Neural cell (in vitro differentiated cells): ENCODE measurements at regions not wholly inside any gene's neighbourhood (a gene's known extent, or its start where the extent isn't known, plus 50 kb on each side); places are given as distances from the start of the nearest gene placed in this dataset.

Experiments
- H2AFZ ChIP-seq: fragments of 200-600, 300-800 bp; sonication (generic), shearing (Covaris generic); 2 replicates; pipeline ENCODE4 v1.6.0; 2014; ENCODE audit warnings: low read depth, mild to moderate bottlenecking, antibody characterized with exemption, low read length, moderate library complexity
- H3F3A ChIP-seq: fragments of 200-600 bp; shearing (Covaris generic); 2 replicates; pipeline ENCODE4 v1.6.1; 2016; ENCODE audit warnings: mild to moderate bottlenecking, moderate library complexity, mixed read lengths, antibody characterized with exemption, low read length; ENCODE audit not compliant: insufficient read depth, poor library complexity, severe bottlenecking
- H3K27ac ChIP-seq: fragments of 200-600, 300-800 bp; sonication (generic), shearing (Covaris generic); 2 replicates; pipeline ENCODE4 v1.5.1; 2014; ENCODE audit warnings: mild to moderate bottlenecking, low read length, moderate library complexity
- H3K27me3 ChIP-seq: fragments of 300-800, 200-600 bp; sonication (generic), shearing (Covaris generic); 2 replicates; pipeline ENCODE4 v1.6.0; 2014; ENCODE audit warnings: mild to moderate bottlenecking, low read depth, low read length, moderate library complexity; ENCODE audit not compliant: insufficient read depth
- H3K36me3 ChIP-seq: fragments of 300-800, 200-600 bp; sonication (generic), shearing (Covaris generic); 2 replicates; pipeline ENCODE4 v1.5.1; 2014; ENCODE audit warnings: mild to moderate bottlenecking, antibody characterized with exemption, low read length, moderate library complexity; ENCODE audit not compliant: insufficient read depth
- H3K4me2 ChIP-seq: fragments of 300-800, 200-600 bp; sonication (generic), shearing (Covaris generic); 2 replicates; pipeline ENCODE4 v1.6.0; 2014; ENCODE audit warnings: mild to moderate bottlenecking, low read length
- H3K4me3 ChIP-seq: fragments of 300-800, 200-600 bp; sonication (generic), shearing (Covaris generic); 2 replicates; pipeline ENCODE4 v1.5.1; 2014; ENCODE audit warnings: mild to moderate bottlenecking, low read length, moderate library complexity
- H3K79me2 ChIP-seq: fragments of 200-600 bp; shearing (Covaris generic); replicated peaks from 2 replicates; pipeline ENCODE4 v1.6.0; 2014; ENCODE audit warnings: mild to moderate bottlenecking, low read length, moderate library complexity; ENCODE audit not compliant: insufficient read depth
- H3K9ac ChIP-seq: fragments of 300-800, 200-600 bp; sonication (generic), shearing (Covaris generic); 2 replicates; pipeline ENCODE4 v1.6.1; 2016; ENCODE audit warnings: mild to moderate bottlenecking, low read length, mixed read lengths
- H3K9me2 ChIP-seq: fragments of 200-600 bp; shearing (Covaris generic); 2 replicates; pipeline ENCODE4 v1.6.1; 2016; ENCODE audit warnings: mild to moderate bottlenecking, low read length, mixed read lengths; ENCODE audit not compliant: insufficient read depth
- H3K9me3 ChIP-seq: fragments of 200-600, 300-800 bp; sonication (generic), shearing (Covaris generic); 2 replicates; pipeline ENCODE4 v1.6.1; 2016; ENCODE audit warnings: mild to moderate bottlenecking, mixed run types, low read length, moderate library complexity, mixed read lengths
- H4K20me1 ChIP-seq: fragments of 200-600 bp; shearing (Covaris generic); 2 replicates; pipeline ENCODE4 v1.6.1; 2016; ENCODE audit warnings: mild to moderate bottlenecking, mixed run types; ENCODE audit not compliant: insufficient read depth
- EP300 ChIP-seq: fragments of 450-650 bp; conservative IDR thresholded peaks from 2 replicates; pipeline ENCODE4 v1.6.1; 2014; ENCODE audit warnings: antibody characterized with exemption, mild to moderate bottlenecking, moderate library complexity; ENCODE audit not compliant: poor library complexity, severe bottlenecking
- EZH2 ChIP-seq: fragments of 200-600, 300-800 bp; shearing (Covaris generic), sonication (generic); IDR thresholded peaks from 2 replicates; pipeline ENCODE4 v1.6.1; 2014; ENCODE audit warnings: antibody characterized with exemption, low read length, borderline replicate concordance, mild to moderate bottlenecking; ENCODE audit not compliant: insufficient read depth, poor library complexity, severe bottlenecking
- MXI1 ChIP-seq: fragments of 450-650 bp; conservative IDR thresholded peaks from 2 replicates; pipeline ENCODE4 v1.6.1; 2014; ENCODE audit warnings: antibody characterized with exemption, mild to moderate bottlenecking; ENCODE audit not compliant: poor library complexity, severe bottlenecking
- POLR2AphosphoS5 ChIP-seq: IDR thresholded peaks from 2 replicates; pipeline ENCODE4 v1.6.1; 2012
- RAD21 ChIP-seq: fragments of 450-650 bp; conservative IDR thresholded peaks from 2 replicates; pipeline ENCODE4 v1.6.1; 2014; ENCODE audit warnings: antibody characterized with exemption, mild to moderate bottlenecking, moderate library complexity
- SMC3 ChIP-seq: fragments of 450-650 bp; conservative IDR thresholded peaks from 2 replicates; pipeline ENCODE4 v1.6.1; 2014; ENCODE audit warnings: antibody characterized with exemption, mild to moderate bottlenecking, moderate library complexity; ENCODE audit not compliant: poor library complexity
- TAF1 ChIP-seq: IDR thresholded peaks from 2 replicates; pipeline ENCODE4 v1.6.1; 2012; ENCODE audit warnings: low read depth
- TF ChIP-seq, protein P1 (sequence below): fragments of 450-650 bp; IDR thresholded peaks from 2 replicates; pipeline ENCODE4 v1.5.1; 2014; ENCODE audit warnings: antibody characterized with exemption, mild to moderate bottlenecking, moderate library complexity; ENCODE audit not compliant: poor library complexity, severe bottlenecking
- TF ChIP-seq, protein P2 (sequence below): IDR thresholded peaks from 2 replicates; pipeline ENCODE4 v1.6.1; 2012; ENCODE audit warnings: borderline replicate concordance

GRCh38 chr6:2536451-2536850 is 214.3 kb downstream of the MYLK4 start:
- Histone ChIP-seq H3K9me2 (no peaks in the 10 kb centered on the region), H2AFZ (no peak overlapping the region), H3K36me3 (no peaks in the 10 kb centered on the region), H3K9ac (no peak overlapping the region), H3K27ac (no peak overlapping the region), H3K9me3 (no peaks in the 10 kb centered on the region), H3F3A (no peaks in the 10 kb centered on the region), H3K79me2 (no peaks in the 10 kb centered on the region), H3K4me2 (no peak overlapping the region), H4K20me1 (no peaks in the 10 kb centered on the region), H3K27me3 (no peaks in the 10 kb centered on the region), H3K4me3 (no peak overlapping the region)
- TF ChIP-seq, protein P1, sequence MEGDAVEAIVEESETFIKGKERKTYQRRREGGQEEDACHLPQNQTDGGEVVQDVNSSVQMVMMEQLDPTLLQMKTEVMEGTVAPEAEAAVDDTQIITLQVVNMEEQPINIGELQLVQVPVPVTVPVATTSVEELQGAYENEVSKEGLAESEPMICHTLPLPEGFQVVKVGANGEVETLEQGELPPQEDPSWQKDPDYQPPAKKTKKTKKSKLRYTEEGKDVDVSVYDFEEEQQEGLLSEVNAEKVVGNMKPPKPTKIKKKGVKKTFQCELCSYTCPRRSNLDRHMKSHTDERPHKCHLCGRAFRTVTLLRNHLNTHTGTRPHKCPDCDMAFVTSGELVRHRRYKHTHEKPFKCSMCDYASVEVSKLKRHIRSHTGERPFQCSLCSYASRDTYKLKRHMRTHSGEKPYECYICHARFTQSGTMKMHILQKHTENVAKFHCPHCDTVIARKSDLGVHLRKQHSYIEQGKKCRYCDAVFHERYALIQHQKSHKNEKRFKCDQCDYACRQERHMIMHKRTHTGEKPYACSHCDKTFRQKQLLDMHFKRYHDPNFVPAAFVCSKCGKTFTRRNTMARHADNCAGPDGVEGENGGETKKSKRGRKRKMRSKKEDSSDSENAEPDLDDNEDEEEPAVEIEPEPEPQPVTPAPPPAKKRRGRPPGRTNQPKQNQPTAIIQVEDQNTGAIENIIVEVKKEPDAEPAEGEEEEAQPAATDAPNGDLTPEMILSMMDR = no peak
- TF ChIP-seq, protein P2, sequence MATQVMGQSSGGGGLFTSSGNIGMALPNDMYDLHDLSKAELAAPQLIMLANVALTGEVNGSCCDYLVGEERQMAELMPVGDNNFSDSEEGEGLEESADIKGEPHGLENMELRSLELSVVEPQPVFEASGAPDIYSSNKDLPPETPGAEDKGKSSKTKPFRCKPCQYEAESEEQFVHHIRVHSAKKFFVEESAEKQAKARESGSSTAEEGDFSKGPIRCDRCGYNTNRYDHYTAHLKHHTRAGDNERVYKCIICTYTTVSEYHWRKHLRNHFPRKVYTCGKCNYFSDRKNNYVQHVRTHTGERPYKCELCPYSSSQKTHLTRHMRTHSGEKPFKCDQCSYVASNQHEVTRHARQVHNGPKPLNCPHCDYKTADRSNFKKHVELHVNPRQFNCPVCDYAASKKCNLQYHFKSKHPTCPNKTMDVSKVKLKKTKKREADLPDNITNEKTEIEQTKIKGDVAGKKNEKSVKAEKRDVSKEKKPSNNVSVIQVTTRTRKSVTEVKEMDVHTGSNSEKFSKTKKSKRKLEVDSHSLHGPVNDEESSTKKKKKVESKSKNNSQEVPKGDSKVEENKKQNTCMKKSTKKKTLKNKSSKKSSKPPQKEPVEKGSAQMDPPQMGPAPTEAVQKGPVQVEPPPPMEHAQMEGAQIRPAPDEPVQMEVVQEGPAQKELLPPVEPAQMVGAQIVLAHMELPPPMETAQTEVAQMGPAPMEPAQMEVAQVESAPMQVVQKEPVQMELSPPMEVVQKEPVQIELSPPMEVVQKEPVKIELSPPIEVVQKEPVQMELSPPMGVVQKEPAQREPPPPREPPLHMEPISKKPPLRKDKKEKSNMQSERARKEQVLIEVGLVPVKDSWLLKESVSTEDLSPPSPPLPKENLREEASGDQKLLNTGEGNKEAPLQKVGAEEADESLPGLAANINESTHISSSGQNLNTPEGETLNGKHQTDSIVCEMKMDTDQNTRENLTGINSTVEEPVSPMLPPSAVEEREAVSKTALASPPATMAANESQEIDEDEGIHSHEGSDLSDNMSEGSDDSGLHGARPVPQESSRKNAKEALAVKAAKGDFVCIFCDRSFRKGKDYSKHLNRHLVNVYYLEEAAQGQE = no peak
- TF ChIP-seq EZH2 (no peak), SMC3 (no peak), POLR2AphosphoS5 (no peak), EP300 (no peak), TAF1 (no peak), RAD21 (no peak), MXI1 (no peak)

GRCh38 chr6:2535506-2535905 is 215.2 kb downstream of the MYLK4 start:
- Histone ChIP-seq H3F3A (no peaks in the 10 kb centered on the region), H3K9ac (no peak overlapping the region), H3K9me3 (no peaks in the 10 kb centered on the region), H2AFZ (no peak overlapping the region), H3K4me2 (no peak overlapping the region), H3K9me2 (no peaks in the 10 kb centered on the region), H3K27me3 (no peaks in the 10 kb centered on the region), H3K36me3 (no peaks in the 10 kb centered on the region), H4K20me1 (no peaks in the 10 kb centered on the region), H3K4me3 (no peak overlapping the region), H3K79me2 (no peaks in the 10 kb centered on the region), H3K27ac (no peak overlapping the region)
- TF ChIP-seq SMC3 = no peak
- TF ChIP-seq, protein P1 = no peak
- no peak for TF ChIP-seq POLR2AphosphoS5
- TF ChIP-seq MXI1 = no peak
- no peak for TF ChIP-seq EP300
- TF ChIP-seq, protein P2 = no peak
- TF ChIP-seq RAD21 = no peak
